ENCODE measurements at regions not wholly inside any gene's neighbourhood (a gene's known extent, or its start where the extent isn't known, plus 50 kb on each side); places are given as distances from the start of the nearest gene placed in this dataset.

GRCh38 chr2:188788621-188789020, 185.6 kb upstream of the COL3A1 start:
- no peak for TF ChIP-seq CTCF (IDR thresholded peaks at IDR 0.05)
- TF ChIP-seq POLR2A (IDR thresholded peaks at IDR 0.05) = no peak
